ENCODE measurements at regions not wholly inside any gene's neighbourhood (a gene's known extent, or its start where the extent isn't known, plus 50 kb on each side); places are given as distances from the start of the nearest gene placed in this dataset.

DNA sequence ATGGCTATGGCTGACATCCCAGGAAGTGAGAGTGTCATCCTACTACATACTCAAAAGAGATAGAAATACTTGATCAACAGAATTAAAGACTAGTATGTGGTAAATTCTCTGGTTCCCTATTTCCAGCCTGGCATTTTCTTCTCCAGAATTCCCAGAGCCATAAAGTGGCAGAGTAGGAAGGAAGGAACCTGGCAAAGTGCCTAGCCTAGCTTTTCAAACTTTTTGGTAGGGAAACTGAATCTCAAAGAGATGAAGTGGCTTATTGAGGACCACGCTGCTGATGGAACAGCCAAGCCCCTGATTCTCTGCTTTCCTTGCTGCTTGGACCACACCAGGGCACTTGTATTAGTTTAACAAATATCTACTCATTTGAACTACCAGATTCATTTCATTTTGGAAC lies 312.4 kb upstream of the RORA start:
- Mint-ChIP-seq H3K36me3 (ENCODE audit: insufficient read depth in 1 of 3, low read depth in 3 of 3) (no peaks in the 10 kb centered on the region), H3K4me1 (peaks cover 12 to 20% of the 10 kb centered on the region in 2 experiments), H3K27me3 (ENCODE audit: low read depth) (peaks cover 6% of the 10 kb centered on the region; the same call in 1 of the 2 replicates), H3K27ac (no peak overlapping the region), H3K9me3 (no peaks in the 10 kb centered on the region; a peak in 1 of 5 replicates), H3K4me3 (no peak overlapping the region)
- Histone ChIP-seq H3K23ac (ENCODE audit: insufficient read length, low read depth, low read length) (no peak overlapping the region), H3K27me3 (ENCODE audit: insufficient read depth, low read length) (no peaks in the 10 kb centered on the region), H3K4me1 (ENCODE audit: insufficient read depth, low read length) (no peaks in the 10 kb centered on the region), H3K18ac (ENCODE audit: insufficient read length, low read depth, low read length) (no peak overlapping the region), H4K5ac (ENCODE audit: insufficient read length, low read depth, low read length) (no peak overlapping the region), H4K8ac (replicated peaks; ENCODE audit: insufficient read length, low read depth, low read length) (no peak overlapping the region), H3K79me1 (ENCODE audit: insufficient read depth, low read depth, low read length, poor library complexity, severe bottlenecking) (no peaks in the 10 kb centered on the region), H3K79me2 (ENCODE audit: insufficient read depth, low read length) (no peaks in the 10 kb centered on the region), H3K4ac (ENCODE audit: low read depth, low read length) (no peak overlapping the region), H2BK12ac (ENCODE audit: insufficient read length, low read depth, low read length) (no peak overlapping the region), H3K27ac (ENCODE audit: insufficient read length, low read depth, low read length) (no peak overlapping the region), H3K56ac (ENCODE audit: insufficient read length, low read depth, low read length) (no peak overlapping the region), H3K14ac (ENCODE audit: insufficient read depth, low read length) (no peak overlapping the region), H3K4me2 (ENCODE audit: insufficient read depth, insufficient read length, low read length) (no peak overlapping the region), H4K20me1 (ENCODE audit: control insufficient read depth, insufficient read depth, insufficient read length) (no peaks in the 10 kb centered on the region), H3K23me2 (ENCODE audit: insufficient read length, low read depth, low read length, poor library complexity, severe bottlenecking) (no peaks in the 10 kb centered on the region), H2BK5ac (ENCODE audit: insufficient read length, low read length) (no peak overlapping the region), H3T11ph (ENCODE audit: low read length) (no peak overlapping the region), H4K91ac (ENCODE audit: insufficient read length, low read depth, low read length) (no peak overlapping the region), H2BK15ac (ENCODE audit: low read depth, low read length) (no peak overlapping the region), H3K9me3 (ENCODE audit: control insufficient read depth, low read depth, low read length) (no peaks in the 10 kb centered on the region), H2AK5ac (ENCODE audit: insufficient read length, low read length) (no peak overlapping the region), H2BK20ac (ENCODE audit: low read depth, low read length, poor library complexity, severe bottlenecking) (no peak overlapping the region), H2BK120ac (ENCODE audit: low read depth, low read length, poor library complexity, severe bottlenecking) (no peak overlapping the region), H3K9ac (ENCODE audit: extremely low read depth, insufficient read length, low read length) (no peak overlapping the region), H2AFZ (ENCODE audit: low read length) (no peak overlapping the region)
- no peak for DNase-seq
- no CpG with 5 or more reads among the region's 1 CpG for WGBS (ENCODE audit: extremely low coverage, insufficient read length, low lambda C conversion rate)
- TF ChIP-seq, protein P1, sequence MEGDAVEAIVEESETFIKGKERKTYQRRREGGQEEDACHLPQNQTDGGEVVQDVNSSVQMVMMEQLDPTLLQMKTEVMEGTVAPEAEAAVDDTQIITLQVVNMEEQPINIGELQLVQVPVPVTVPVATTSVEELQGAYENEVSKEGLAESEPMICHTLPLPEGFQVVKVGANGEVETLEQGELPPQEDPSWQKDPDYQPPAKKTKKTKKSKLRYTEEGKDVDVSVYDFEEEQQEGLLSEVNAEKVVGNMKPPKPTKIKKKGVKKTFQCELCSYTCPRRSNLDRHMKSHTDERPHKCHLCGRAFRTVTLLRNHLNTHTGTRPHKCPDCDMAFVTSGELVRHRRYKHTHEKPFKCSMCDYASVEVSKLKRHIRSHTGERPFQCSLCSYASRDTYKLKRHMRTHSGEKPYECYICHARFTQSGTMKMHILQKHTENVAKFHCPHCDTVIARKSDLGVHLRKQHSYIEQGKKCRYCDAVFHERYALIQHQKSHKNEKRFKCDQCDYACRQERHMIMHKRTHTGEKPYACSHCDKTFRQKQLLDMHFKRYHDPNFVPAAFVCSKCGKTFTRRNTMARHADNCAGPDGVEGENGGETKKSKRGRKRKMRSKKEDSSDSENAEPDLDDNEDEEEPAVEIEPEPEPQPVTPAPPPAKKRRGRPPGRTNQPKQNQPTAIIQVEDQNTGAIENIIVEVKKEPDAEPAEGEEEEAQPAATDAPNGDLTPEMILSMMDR (conservative IDR thresholded peaks at IDR 0.05), result no peak
